ENCODE measurements at regions not wholly inside any gene's neighbourhood (a gene's known extent, or its start where the extent isn't known, plus 50 kb on each side); places are given as distances from the start of the nearest gene placed in this dataset.

GRCh38 chr6:19719691-19720128, 117.5 kb upstream of the ID4 start:
- no peak for TF ChIP-seq ZNF274 (IDR thresholded peaks at IDR 0.05; ENCODE audit: low read depth, low read length)
- no peak for TF ChIP-seq YY1 (IDR thresholded peaks at IDR 0.05; ENCODE audit: insufficient read depth, insufficient read length)
- TF ChIP-seq SUZ12 (IDR thresholded peaks at IDR 0.05; ENCODE audit: extremely low read depth, insufficient read depth, insufficient read length), result no peak

All from NT2/D1 (cell line).